Left lung (tissue), 4 donors: ENCODE measurements at regions not wholly inside any gene's neighbourhood (a gene's known extent, or its start where the extent isn't known, plus 50 kb on each side); places are given as distances from the start of the nearest gene placed in this dataset.

Experiments used
- ATAC-seq: fragments of 200-7000 bp; cut with Tn5 transposase; one replicate; pipeline ENCODE4 v1.9.1; 2020; ENCODE audit warnings: moderate library complexity
- DNase-seq, 4 donors: peaks; one replicate each; pipeline ENCODE4 v3.0.0-alpha.2; 2013 to 2020
- H3K27ac ChIP-seq, 2 donors: fragments of 200-600 bp; sonication (generic) in 1 of 2; one replicate each; pipeline versions ENCODE4 v1.5.0 to v1.8.0; 2020 to 2021
- H3K27me3 ChIP-seq, 2 donors: fragments of 200-600 bp; sonication (generic) in 1 of 2; one replicate each; pipeline versions ENCODE4 v1.5.0 to v1.8.0; 2020 to 2021
- H3K36me3 ChIP-seq, 2 donors: fragments of 200-600 bp; sonication (generic) in 1 of 2; one replicate each; pipeline versions ENCODE4 v1.5.0 to v1.8.0; 2020 to 2021
- H3K4me1 ChIP-seq, 2 donors: fragments of 200-600 bp; one replicate each; pipeline ENCODE4 v1.8.0; 2021
- H3K4me3 ChIP-seq, 2 donors: fragments of 200-600 bp; sonication (generic) in 1 of 2; one replicate each; pipeline versions ENCODE4 v1.5.0 to v1.8.0; 2020 to 2021; ENCODE audit warnings: mild to moderate bottlenecking in 1 of 2
- H3K9me3 ChIP-seq, 2 donors: fragments of 200-600 bp; sonication (generic) in 1 of 2; one replicate each; pipeline versions ENCODE4 v1.5.0 to v1.8.0; 2020 to 2021
- CTCF ChIP-seq, 2 donors: fragments of 200-600 bp; sonication (generic) in 1 of 2; IDR thresholded peaks; one replicate each; pipeline versions ENCODE4 v1.5.0 to v1.8.0; 2021; ENCODE audit warnings: antibody characterized with exemption in 2 of 2
- intact Hi-C, 2 donors: fragments of 100-400 bp; cut with DNase I; formaldehyde crosslinking; loops; one replicate each; pipeline versions ENCODE4 v1.11.2 to v1.14.2; 2022
- donor health status: DM: no; HTN: yes; CAD: no.
- donor health status: DM: no; HTN: no; CAD: no.

- Histone ChIP-seq H3K27ac (no peak overlapping the region), H3K4me3 (no peak overlapping the region), H3K27me3 (no peaks in the 10 kb centered on the region), H3K36me3 (no peaks in the 10 kb centered on the region), H3K9me3 (no peaks in the 10 kb centered on the region), H3K4me1 (no peaks in the 10 kb centered on the region)
- intact Hi-C loops: no loop called here
- DNase-seq: no peak
- no peak for ATAC-seq
- no peak for TF ChIP-seq CTCF (IDR thresholded peaks at IDR 0.05)
Observed at GRCh38 chr4:120536884-120537283, 385.6 kb downstream of the PRDM5 start.

- Histone ChIP-seq H3K27me3 (no peaks in the 10 kb centered on the region), H3K36me3 (no peaks in the 10 kb centered on the region), H3K4me3 (no peak overlapping the region), H3K9me3 (peaks cover 0 to 2% of the 10 kb centered on the region in 2 donors), H3K27ac (no peak overlapping the region), H3K4me1 (no peaks in the 10 kb centered on the region)
- ATAC-seq (no peak), DNase-seq (no peak)
- TF ChIP-seq CTCF (IDR thresholded peaks at IDR 0.05): no peak
- intact Hi-C loops: no loop called here
Observed at GRCh38 chr4:120528428-120528827, 394.1 kb downstream of the PRDM5 start.

- Histone ChIP-seq H3K27me3 (no peaks in the 10 kb centered on the region), H3K4me1 (no peaks in the 10 kb centered on the region), H3K27ac (no peak overlapping the region), H3K9me3 (no peaks in the 10 kb centered on the region), H3K4me3 (no peak overlapping the region), H3K36me3 (no peaks in the 10 kb centered on the region)
- TF ChIP-seq CTCF (IDR thresholded peaks at IDR 0.05): no peak
- no peak for DNase-seq
- no peak for ATAC-seq
- intact Hi-C loops: no loop called here
Observed at GRCh38 chr4:120526033-120526432, 396.5 kb downstream of the PRDM5 start.

- no peak overlapping the region for H3K27ac ChIP-seq
- intact Hi-C loops: no loop called here
- ATAC-seq (no peak), DNase-seq (no peak)
- H3K4me1 ChIP-seq: no peaks in the 10 kb centered on the region
- no peaks in the 10 kb centered on the region for H3K27me3 ChIP-seq
- H3K36me3 ChIP-seq: no peaks in the 10 kb centered on the region
- no peak overlapping the region for H3K4me3 ChIP-seq
- TF ChIP-seq CTCF (IDR thresholded peaks at IDR 0.05): no peak
- no peaks in the 10 kb centered on the region for H3K9me3 ChIP-seq
Observed at GRCh38 chr4:120525106-120525505, 397.4 kb downstream of the PRDM5 start.

- intact Hi-C loops: no loop called here
- Histone ChIP-seq H3K27me3 (no peaks in the 10 kb centered on the region), H3K4me1 (no peaks in the 10 kb centered on the region), H3K9me3 (no peaks in the 10 kb centered on the region), H3K27ac (no peak overlapping the region), H3K4me3 (no peak overlapping the region), H3K36me3 (no peaks in the 10 kb centered on the region)
- no peak for ATAC-seq
- DNase-seq: no peak
- TF ChIP-seq CTCF (IDR thresholded peaks at IDR 0.05): no peak
Observed at GRCh38 chr4:120524237-120524636, 398.3 kb downstream of the PRDM5 start.
